RPMI7951 (cell line): ENCODE measurements at regions not wholly inside any gene's neighbourhood (a gene's known extent, or its start where the extent isn't known, plus 50 kb on each side); places are given as distances from the start of the nearest gene placed in this dataset.
"Not testable (repeated sequence)": the region's sequence is repeated elsewhere in the genome, so short reads cannot be mapped to it uniquely, and the experiment has no call there.

ENCODE experiments used
- DNase-seq: peaks from one replicate; pipeline ENCODE4 v3.0.0-alpha.2; 2012; ENCODE audit warnings: low read depth

DNA sequence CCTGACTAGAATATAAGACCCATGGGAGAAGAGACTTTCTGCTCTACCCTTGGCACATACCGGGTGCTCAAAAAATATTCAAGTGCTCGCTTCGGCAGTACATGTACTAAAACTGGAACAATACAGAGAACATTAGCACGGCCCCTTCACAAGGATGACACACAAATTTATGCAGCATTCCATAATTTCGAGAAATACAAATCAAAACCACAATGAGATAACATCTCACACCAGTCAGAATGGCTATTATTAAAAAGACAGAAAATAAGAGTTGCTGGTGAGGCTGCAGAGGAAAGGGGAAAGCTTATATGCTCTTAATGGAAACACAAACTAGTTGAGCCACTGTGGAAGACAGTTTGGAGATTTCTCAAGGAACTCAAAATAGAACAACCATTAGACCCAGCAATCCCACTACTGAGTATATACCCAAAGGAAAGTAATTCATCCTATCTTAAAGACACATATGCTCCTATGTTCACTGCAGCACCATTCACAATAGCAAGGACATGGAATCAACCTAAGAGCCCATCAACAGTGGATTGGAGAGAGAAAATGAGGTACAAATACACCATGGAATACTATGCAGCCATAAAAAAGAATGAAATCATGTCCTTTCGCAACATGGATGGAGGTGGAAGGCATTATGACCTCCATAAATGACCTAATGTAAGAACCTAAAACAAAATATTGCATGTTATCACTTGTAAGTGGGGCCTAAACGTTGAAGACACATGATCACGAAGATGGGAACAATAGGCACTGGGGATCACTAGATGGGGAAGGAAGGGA is 71.6 kb upstream of the CYP1B1 start:
- peak; percentile 57 for DNase-seq

DNA sequence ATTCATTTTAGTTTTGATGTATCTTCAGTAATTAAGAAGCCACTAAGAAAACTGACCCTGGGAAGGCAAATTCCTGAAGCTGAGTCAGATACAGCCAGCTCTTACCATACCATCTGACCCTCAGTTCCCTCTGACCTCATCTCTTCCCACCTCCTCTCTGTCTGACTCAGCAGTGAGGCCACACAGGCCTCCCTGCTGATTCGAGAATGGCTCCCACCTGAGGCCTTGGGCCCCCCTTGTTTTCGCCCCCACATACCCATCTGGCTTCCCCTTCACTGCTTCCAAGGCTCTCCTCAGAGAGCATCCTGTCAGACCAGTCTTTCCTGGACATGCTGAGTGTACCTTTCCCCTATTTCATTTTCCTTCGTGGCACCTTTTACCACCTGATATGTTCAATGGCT is 71.0 kb upstream of the CYP1B1 start:
- DNase-seq, result peak; percentile 97

GRCh38 chr2:38146275-38146906 is 70.4 kb upstream of the CYP1B1 start:
- peak; percentile 95 for DNase-seq

- DNase-seq, result peak; percentile 45
These were observed 69.3 kb upstream of the CYP1B1 start for GRCh38 chr2:38145236-38145635.

- DNase-seq, result no peak
These were observed 66.7 kb upstream of the CYP1B1 start for GRCh38 chr2:38142627-38143026.

DNA sequence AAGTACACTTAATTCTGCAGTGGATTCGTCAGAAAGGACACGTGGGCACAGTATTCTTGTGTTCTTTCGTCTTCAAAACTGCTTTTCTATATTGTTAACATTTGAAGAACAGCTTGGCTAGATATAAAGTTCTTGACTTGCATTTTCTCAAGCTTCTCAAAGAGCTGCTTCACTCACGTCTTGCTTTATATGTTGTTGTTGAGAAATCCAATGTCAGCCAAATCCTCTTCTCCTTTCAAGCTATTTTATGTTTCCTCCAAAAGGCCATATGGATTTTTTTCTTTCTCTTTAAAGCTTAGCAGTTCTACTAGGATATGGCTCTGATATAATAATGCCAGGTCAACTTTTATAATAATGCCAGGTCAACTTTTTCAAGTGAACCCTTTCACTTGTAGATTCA is 65.5 kb upstream of the CYP1B1 start:
- DNase-seq, result no peak

DNA sequence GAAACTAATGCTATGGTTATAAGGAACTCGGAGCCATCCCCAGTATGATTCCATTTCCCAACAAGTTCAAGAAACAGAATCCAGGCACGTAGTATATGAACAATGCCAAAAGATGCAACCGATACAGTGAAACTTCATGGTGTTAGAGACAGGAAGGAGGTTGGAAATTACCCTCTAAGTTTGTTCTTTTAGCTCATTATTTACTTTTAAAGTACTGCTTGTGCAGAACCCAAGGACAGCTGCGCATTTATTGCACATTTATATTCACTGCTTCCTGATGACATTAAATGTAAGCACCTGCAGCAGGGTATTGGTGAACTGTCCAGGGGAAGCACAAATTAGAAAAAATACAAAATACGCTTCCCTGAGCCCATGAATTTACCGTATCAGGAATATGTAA is 63.0 kb upstream of the CYP1B1 start:
- no peak for DNase-seq

GRCh38 chr2:38138419-38138818 is 62.5 kb upstream of the CYP1B1 start:
- DNase-seq, result no peak

DNA sequence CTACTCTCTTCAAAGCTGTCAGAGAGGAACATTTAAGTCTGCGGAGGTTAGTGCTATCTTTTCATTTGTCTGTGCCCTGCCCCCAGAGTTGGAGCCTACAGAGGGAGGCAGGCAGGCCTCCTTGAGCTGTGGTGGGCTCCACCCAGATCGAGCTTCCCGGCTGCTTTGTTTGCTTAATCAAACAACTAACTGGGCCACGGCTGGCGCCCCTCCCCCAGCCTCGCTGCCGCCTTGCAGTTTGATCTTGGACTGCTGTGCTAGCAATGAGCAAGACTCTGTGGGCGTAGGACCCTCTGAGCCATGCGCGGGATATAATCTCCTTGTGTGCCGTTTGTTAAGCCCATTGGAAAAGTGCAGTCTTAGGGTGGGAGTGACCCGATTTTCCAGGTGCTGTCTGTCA is 62.0 kb upstream of the CYP1B1 start:
- not testable (repeated sequence) for DNase-seq

DNA sequence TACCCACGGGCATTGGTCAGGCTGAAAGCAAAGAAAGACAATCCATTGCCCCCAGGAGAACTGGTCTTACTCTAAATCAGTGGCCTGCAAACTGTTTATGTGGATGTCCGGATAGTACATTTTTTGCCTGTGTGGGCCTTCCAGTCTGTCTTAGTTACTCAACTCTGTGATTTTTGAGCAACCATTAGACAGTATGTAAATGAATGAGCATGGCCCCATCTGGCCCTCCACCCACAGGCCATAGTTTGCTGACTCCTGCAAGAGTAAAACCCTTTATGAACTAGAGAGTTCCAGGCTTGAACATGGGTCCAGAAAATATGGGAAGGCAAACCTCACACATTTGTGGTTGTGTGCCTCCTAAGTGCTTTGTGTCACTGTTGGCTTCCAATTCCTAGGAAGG is 55.7 kb upstream of the CYP1B1 start:
- no peak for DNase-seq

DNA sequence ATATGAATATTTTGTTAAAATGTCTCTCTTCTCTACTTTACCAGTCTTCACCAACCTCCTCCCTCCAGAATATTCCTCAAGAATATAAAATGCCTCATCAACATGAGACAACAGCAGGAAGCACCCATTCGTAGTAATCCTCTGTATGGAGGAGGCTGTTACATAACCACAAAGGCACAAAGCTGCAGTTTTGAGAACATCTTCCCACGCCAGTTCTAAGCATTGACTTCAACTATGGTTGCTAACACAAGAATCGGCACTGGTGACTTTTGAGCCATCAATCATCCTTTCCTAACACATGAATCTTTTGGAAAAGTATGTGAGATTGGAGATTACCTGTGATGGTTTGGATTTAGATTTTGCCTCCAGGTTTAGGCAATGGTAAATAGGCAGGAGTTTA is 54.9 kb upstream of the CYP1B1 start:
- no peak for DNase-seq

DNA sequence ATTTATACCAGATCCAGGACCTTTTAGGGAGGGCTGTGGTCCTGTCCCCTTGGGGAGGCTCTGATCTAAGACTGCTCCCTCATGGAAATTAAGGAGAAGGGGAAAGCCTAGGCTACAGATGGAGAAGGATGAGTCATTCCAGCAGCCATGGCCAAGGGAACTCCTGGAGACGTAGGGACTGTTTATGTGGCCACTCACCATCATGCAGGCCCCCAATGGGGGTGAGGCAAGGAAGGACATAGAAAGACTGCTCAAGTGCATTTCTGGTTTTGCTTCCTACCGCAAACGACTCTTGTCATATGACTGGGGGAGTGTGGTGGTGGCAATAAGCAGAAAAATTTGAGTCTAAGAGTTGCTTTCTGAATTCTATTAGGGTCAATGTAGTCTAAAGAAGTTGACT is 54.0 kb upstream of the CYP1B1 start:
- DNase-seq, result peak; percentile 92

DNA sequence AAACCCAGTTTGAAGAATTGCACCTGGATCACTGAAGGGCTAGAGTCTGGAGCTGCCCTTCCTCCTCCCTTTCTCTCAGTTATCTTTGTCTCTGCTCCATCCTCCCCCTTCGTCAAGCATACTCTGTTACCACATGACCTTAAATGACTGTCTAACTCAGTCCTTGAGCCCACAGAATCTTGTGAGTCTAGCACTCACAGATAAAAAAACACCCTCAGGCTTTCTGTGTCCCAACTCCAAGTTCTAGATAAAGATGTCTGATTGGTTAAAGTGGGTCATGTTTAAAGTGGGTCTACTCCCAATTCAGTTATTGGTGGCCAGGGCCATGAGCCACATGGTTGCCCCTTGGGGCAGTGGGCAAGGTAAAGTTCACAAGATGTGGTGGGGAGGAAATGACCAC is 53.5 kb upstream of the CYP1B1 start:
- DNase-seq, result peak; percentile 89

GRCh38 chr2:38128653-38129052 is 52.7 kb upstream of the CYP1B1 start:
- no peak for DNase-seq

GRCh38 chr2:38127277-38127676 is 51.3 kb upstream of the CYP1B1 start:
- DNase-seq, result no peak

GRCh38 chr2:38125842-38126241 is 49.9 kb upstream of the CYP1B1 start:
- no peak for DNase-seq
